ENCODE measurements at regions not wholly inside any gene's neighbourhood (a gene's known extent, or its start where the extent isn't known, plus 50 kb on each side); places are given as distances from the start of the nearest gene placed in this dataset.

DNA sequence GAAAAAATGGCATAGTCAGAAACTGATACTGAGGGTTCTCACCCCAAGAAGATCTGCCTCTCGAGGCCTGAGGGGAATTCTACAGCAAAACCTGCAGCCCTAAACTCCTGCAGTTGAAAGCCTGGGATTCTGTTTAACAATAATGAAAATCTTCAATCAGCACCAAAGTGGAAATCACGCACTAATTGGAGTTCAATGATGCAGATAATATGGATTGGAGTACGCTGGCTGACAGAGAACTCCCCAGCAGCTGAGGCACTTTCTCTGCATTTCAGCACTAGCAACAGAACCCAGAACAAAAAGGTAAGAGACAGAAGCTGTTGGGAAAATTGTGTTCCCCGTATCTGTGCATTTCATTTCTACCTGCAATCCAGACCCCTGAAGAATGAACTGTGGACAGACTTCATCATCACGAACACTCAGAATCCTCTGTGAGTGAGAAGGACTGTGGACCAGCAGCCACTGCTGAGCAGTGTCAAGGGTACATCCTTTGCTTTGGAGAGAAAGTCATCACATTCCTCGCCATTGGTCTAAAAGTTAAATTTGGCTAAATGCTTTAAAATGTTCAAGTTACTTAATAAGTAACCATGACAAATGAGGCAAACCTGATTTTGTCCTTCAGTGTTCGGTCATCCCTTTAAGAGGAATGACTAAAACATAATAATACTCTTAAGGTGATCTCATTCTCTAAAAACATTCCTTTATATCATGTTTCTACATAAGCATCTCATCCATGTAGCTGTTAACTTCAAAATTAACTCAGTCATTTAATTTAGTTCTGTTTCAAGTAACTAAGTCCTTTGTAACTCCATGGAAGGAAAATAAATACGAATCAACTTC, 126.1 kb downstream of the GAS1 start:
- no peaks in the 10 kb centered on the region for H3K4me1 ChIP-seq (ENCODE audit: low read length)
- TF ChIP-seq CTCF (IDR thresholded peaks at IDR 0.05; ENCODE audit: low read depth, low read length) (no peak), EZH2phosphoT487 (IDR thresholded peaks at IDR 0.05; ENCODE audit: low read depth) (no peak)
- no peaks in the 10 kb centered on the region for H4K20me1 ChIP-seq (ENCODE audit: insufficient read depth, low read length)
- no peak overlapping the region for H3K4me2 ChIP-seq (ENCODE audit: low read length)
- H3K27ac ChIP-seq (ENCODE audit: low read length), result no peak overlapping the region
- H2AFZ ChIP-seq (ENCODE audit: low read depth, low read length), result no peak overlapping the region
- no peaks in the 10 kb centered on the region for H3K36me3 ChIP-seq (replicated peaks; ENCODE audit: low read depth, low read length)
- H3K9ac ChIP-seq (ENCODE audit: low read length), result no peak overlapping the region
- no peak overlapping the region for H3K4me3 ChIP-seq (ENCODE audit: low read length)
- no peaks in the 10 kb centered on the region for H3K9me3 ChIP-seq (ENCODE audit: insufficient read depth, low read length)
- H3K27me3 ChIP-seq (ENCODE audit: low read depth, low read length), result no peaks in the 10 kb centered on the region
- no peaks in the 10 kb centered on the region for H3K79me2 ChIP-seq (ENCODE audit: low read length)

DNA sequence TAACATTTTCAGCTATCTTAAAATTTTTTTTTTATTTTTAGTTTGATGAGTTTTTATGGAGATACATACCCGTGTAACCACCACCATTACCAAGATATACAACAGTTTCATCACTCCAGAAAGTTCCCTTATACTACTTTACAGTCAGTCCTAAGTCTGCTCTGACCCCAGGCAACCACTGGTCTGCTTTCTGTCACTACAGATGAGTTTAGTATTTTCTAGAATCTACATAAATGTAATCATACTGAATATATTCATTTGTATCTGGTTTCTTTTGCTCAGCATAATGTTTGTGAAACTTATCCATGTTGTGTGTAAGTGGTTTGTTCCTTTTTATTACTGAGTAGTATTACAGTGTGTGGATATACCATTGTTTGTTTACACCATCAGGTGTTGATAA, 127.8 kb downstream of the GAS1 start:
- H3K4me3 ChIP-seq (ENCODE audit: low read length), result no peak overlapping the region
- no peaks in the 10 kb centered on the region for H4K20me1 ChIP-seq (ENCODE audit: insufficient read depth, low read length)
- no peaks in the 10 kb centered on the region for H3K4me1 ChIP-seq (ENCODE audit: low read length)
- no peak overlapping the region for H3K27ac ChIP-seq (ENCODE audit: low read length)
- H3K27me3 ChIP-seq (ENCODE audit: low read depth, low read length), result no peaks in the 10 kb centered on the region
- no peaks in the 10 kb centered on the region for H3K36me3 ChIP-seq (replicated peaks; ENCODE audit: low read depth, low read length)
- H3K4me2 ChIP-seq (ENCODE audit: low read length), result no peak overlapping the region
- no peak overlapping the region for H3K9ac ChIP-seq (ENCODE audit: low read length)
- no peaks in the 10 kb centered on the region for H3K9me3 ChIP-seq (ENCODE audit: insufficient read depth, low read length)
- no peak overlapping the region for H2AFZ ChIP-seq (ENCODE audit: low read depth, low read length)
- no peaks in the 10 kb centered on the region for H3K79me2 ChIP-seq (ENCODE audit: low read length)
- TF ChIP-seq EZH2phosphoT487 (IDR thresholded peaks at IDR 0.05; ENCODE audit: low read depth) (no peak), CTCF (IDR thresholded peaks at IDR 0.05; ENCODE audit: low read depth, low read length) (no peak)

DNA sequence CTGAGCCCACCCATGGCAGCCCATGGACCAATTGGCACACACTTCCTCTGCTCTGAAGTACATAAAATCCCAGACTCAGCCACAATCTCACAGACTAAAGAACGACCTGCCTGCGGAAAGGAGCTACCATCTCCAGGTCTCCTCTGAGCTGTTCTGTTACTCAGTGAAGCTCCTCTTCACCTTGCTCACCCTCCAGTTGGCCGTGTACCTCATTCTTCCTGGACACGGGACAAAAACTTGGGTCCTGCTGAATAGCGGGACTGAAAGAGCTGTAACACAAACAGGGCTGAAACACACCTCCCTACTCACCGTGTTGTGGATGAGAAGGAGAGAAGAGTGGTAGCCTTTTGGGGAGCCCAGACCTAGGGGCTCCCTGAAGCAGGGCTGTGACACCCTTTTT, 128.7 kb downstream of the GAS1 start:
- Histone ChIP-seq H3K9ac (ENCODE audit: low read length) (no peak overlapping the region), H3K36me3 (replicated peaks; ENCODE audit: low read depth, low read length) (no peaks in the 10 kb centered on the region), H3K4me1 (ENCODE audit: low read length) (no peaks in the 10 kb centered on the region), H3K4me3 (ENCODE audit: low read length) (no peak overlapping the region), H3K9me3 (ENCODE audit: insufficient read depth, low read length) (no peaks in the 10 kb centered on the region), H3K79me2 (ENCODE audit: low read length) (no peaks in the 10 kb centered on the region), H4K20me1 (ENCODE audit: insufficient read depth, low read length) (no peaks in the 10 kb centered on the region), H3K27ac (ENCODE audit: low read length) (no peak overlapping the region), H2AFZ (ENCODE audit: low read depth, low read length) (no peak overlapping the region), H3K27me3 (ENCODE audit: low read depth, low read length) (no peaks in the 10 kb centered on the region), H3K4me2 (ENCODE audit: low read length) (no peak overlapping the region)
- TF ChIP-seq EZH2phosphoT487 (IDR thresholded peaks at IDR 0.05; ENCODE audit: low read depth), result no peak
- no peak for TF ChIP-seq CTCF (IDR thresholded peaks at IDR 0.05; ENCODE audit: low read depth, low read length)

DNA sequence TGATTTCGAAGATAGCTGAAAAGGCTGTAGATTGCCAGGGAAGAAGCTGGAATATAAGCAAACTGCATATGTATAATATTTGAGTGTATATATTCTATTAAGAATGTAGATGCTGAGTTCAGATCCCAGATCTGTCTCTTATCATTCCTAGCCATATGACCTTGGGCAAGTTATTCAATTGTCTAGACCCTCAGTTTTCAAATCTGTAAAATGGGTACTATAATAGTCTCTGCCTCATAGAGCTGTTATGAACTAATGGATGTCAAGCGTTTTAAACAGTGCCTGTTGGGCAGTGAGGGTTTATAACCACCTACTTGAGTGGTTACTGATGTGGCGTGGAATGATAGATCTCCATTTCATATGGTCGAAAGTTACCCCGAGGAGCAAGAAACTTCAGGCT, 130.4 kb downstream of the GAS1 start:
- Histone ChIP-seq H3K27me3 (ENCODE audit: low read depth, low read length) (no peaks in the 10 kb centered on the region), H4K20me1 (ENCODE audit: insufficient read depth, low read length) (no peaks in the 10 kb centered on the region), H3K4me1 (ENCODE audit: low read length) (no peaks in the 10 kb centered on the region), H3K4me2 (ENCODE audit: low read length) (no peak overlapping the region), H3K9ac (ENCODE audit: low read length) (no peak overlapping the region), H2AFZ (ENCODE audit: low read depth, low read length) (no peak overlapping the region), H3K4me3 (ENCODE audit: low read length) (no peak overlapping the region), H3K79me2 (ENCODE audit: low read length) (no peaks in the 10 kb centered on the region), H3K9me3 (ENCODE audit: insufficient read depth, low read length) (no peaks in the 10 kb centered on the region), H3K27ac (ENCODE audit: low read length) (no peak overlapping the region), H3K36me3 (replicated peaks; ENCODE audit: low read depth, low read length) (no peaks in the 10 kb centered on the region)
- TF ChIP-seq CTCF (IDR thresholded peaks at IDR 0.05; ENCODE audit: low read depth, low read length) (no peak), EZH2phosphoT487 (IDR thresholded peaks at IDR 0.05; ENCODE audit: low read depth) (no peak)
